Adrenal gland (tissue), 5 donors: ENCODE measurements at regions not wholly inside any gene's neighbourhood (a gene's known extent, or its start where the extent isn't known, plus 50 kb on each side); places are given as distances from the start of the nearest gene placed in this dataset.

Experiments
- CTCF ChIP-seq, 6 experiments: fragments of 450-650 bp in 4 of 6; fragments of 200-600 bp in 2 of 6; sonication (generic) in 1 of 6; IDR thresholded peaks; 1 replicate in 5 of 6; 2 replicates in 1 of 6; pipeline versions ENCODE4 v1.5.1 to v1.8.0; 2016 to 2021; ENCODE audit warnings: antibody characterized with exemption in 6 of 6, mild to moderate bottlenecking in 2 of 6, moderate library complexity in 1 of 6
- POLR2A ChIP-seq, 2 donors: fragments of 450-650 bp; IDR thresholded peaks; one replicate each; pipeline ENCODE4 v1.6.1; 2017; ENCODE audit warnings: antibody characterized with exemption in 2 of 2, mild to moderate bottlenecking in 2 of 2, moderate library complexity in 1 of 2
- donor health status: DM: no; HTN: no; CAD: no.

DNA sequence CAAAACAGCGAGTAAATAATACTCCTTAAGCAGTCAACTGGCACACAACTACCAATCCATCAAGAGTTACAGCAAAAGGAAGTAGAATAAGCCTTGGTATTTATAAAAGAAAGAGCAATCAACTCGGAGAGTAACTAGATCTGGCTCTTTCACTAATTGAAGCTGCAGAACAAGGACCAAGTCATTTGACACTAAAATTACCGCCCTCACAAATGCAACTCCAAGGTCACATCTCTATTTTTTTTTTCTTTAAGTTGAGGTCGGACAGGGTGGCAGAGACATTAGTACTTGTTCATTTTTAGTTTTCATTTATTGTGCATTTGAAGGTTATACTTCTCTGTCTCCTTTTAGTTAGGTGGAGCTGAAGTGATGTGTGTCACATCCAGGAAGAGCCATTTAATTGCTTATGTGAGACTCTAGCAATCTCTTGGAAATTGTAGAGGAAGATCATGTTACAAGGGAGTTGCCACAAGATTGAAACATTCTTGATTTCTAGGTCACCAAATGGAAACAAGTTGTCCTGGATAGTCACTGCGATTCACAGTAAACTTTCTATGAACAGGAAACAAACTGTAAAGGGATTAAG lies 138.1 kb upstream of the ADAMTS5 start:
- no peak for TF ChIP-seq CTCF (IDR thresholded peaks at IDR 0.05)
- TF ChIP-seq POLR2A (IDR thresholded peaks at IDR 0.05), result no peak
